ENCODE measurements at regions not wholly inside any gene's neighbourhood (a gene's known extent, or its start where the extent isn't known, plus 50 kb on each side); places are given as distances from the start of the nearest gene placed in this dataset.

DNA sequence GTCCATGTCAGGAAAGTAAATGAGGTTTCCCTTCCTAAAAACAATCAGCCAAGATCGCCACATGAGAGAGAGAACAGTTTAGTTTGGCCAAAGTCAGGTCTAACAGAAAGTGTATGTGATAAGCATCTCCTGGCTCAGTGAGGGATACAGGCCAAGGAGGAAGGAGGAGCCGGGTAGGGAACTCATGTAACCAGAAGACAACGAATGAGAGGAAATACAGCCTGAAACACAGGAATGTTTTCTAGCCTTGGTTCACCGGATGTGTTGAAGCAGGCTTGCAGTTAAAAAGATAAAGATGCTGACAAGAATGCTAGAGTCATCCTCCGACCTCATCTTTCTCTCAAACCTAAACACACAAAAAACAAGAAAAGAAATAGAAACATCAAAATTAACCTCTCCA is 283.9 kb upstream of the SIX2 start:
- TF ChIP-seq, protein P1, sequence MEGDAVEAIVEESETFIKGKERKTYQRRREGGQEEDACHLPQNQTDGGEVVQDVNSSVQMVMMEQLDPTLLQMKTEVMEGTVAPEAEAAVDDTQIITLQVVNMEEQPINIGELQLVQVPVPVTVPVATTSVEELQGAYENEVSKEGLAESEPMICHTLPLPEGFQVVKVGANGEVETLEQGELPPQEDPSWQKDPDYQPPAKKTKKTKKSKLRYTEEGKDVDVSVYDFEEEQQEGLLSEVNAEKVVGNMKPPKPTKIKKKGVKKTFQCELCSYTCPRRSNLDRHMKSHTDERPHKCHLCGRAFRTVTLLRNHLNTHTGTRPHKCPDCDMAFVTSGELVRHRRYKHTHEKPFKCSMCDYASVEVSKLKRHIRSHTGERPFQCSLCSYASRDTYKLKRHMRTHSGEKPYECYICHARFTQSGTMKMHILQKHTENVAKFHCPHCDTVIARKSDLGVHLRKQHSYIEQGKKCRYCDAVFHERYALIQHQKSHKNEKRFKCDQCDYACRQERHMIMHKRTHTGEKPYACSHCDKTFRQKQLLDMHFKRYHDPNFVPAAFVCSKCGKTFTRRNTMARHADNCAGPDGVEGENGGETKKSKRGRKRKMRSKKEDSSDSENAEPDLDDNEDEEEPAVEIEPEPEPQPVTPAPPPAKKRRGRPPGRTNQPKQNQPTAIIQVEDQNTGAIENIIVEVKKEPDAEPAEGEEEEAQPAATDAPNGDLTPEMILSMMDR (IDR thresholded peaks at IDR 0.05), result no peak
- TF ChIP-seq POLR2A (IDR thresholded peaks at IDR 0.05) (no peak), POLR2AphosphoS5 (IDR thresholded peaks at IDR 0.05) (no peak)

All from suprapubic skin (tissue), 4 donors.